ENCODE measurements at regions not wholly inside any gene's neighbourhood (a gene's known extent, or its start where the extent isn't known, plus 50 kb on each side); places are given as distances from the start of the nearest gene placed in this dataset.
A peak's percentile ranks its signal among the peaks of the same experiment; 100 is the strongest.

GRCh38 chr2:13480057-13480456 lies 763.3 kb downstream of the TRIB2 start (continued):
- TF ChIP-seq, protein P1, sequence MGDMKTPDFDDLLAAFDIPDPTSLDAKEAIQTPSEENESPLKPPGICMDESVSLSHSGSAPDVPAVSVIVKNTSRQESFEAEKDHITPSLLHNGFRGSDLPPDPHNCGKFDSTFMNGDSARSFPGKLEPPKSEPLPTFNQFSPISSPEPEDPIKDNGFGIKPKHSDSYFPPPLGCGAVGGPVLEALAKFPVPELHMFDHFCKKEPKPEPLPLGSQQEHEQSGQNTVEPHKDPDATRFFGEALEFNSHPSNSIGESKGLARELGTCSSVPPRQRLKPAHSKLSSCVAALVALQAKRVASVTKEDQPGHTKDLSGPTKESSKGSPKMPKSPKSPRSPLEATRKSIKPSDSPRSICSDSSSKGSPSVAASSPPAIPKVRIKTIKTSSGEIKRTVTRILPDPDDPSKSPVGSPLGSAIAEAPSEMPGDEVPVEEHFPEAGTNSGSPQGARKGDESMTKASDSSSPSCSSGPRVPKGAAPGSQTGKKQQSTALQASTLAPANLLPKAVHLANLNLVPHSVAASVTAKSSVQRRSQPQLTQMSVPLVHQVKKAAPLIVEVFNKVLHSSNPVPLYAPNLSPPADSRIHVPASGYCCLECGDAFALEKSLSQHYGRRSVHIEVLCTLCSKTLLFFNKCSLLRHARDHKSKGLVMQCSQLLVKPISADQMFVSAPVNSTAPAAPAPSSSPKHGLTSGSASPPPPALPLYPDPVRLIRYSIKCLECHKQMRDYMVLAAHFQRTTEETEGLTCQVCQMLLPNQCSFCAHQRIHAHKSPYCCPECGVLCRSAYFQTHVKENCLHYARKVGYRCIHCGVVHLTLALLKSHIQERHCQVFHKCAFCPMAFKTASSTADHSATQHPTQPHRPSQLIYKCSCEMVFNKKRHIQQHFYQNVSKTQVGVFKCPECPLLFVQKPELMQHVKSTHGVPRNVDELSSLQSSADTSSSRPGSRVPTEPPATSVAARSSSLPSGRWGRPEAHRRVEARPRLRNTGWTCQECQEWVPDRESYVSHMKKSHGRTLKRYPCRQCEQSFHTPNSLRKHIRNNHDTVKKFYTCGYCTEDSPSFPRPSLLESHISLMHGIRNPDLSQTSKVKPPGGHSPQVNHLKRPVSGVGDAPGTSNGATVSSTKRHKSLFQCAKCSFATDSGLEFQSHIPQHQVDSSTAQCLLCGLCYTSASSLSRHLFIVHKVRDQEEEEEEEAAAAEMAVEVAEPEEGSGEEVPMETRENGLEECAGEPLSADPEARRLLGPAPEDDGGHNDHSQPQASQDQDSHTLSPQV (IDR thresholded peaks at IDR 0.05): no peak
- no peak for TF ChIP-seq BACH1 (IDR thresholded peaks at IDR 0.05; ENCODE audit: borderline replicate concordance)
- no peak for TF ChIP-seq BMI1 (IDR thresholded peaks at IDR 0.05; ENCODE audit: borderline replicate concordance)
- TF ChIP-seq NFIC (IDR thresholded peaks at IDR 0.05; ENCODE audit: low read depth, low read length): peak; percentile 61; the same call in 1 of the 2 replicates
- no peak for TF ChIP-seq SP1 (IDR thresholded peaks at IDR 0.05; ENCODE audit: low read depth, low read length)
- no peak for TF ChIP-seq FOXK2 (IDR thresholded peaks at IDR 0.05)
- peak; percentile 47; the same call in 1 of the 2 replicates for TF ChIP-seq DPF2 (IDR thresholded peaks at IDR 0.05)
- no peak for TF ChIP-seq ZNF384 (IDR thresholded peaks at IDR 0.05; ENCODE audit: borderline replicate concordance, low read depth, low read length)
- TF ChIP-seq HDGF (IDR thresholded peaks at IDR 0.05): no peak
- TF ChIP-seq RFX5 (IDR thresholded peaks at IDR 0.05; ENCODE audit: low read depth, low read length): no peak

DNA sequence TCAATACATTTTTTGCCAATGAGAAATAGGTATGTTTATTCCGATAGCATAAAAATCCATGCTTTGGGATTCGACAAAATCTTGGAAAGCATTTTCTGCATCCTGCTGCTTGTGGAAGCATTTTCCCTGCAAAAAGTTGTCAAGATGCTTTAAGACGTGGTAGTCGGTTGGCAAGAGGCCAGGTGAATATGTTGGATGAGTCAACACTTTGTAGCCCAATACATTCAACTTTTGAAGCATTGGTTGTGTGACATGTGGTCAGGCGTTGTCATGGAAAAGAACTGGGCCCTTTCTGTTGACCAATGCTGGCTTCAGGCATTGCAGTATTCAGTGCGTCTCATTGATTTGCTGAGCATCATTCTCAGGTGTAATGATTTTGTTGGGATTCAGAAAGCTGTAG lies 764.5 kb downstream of the TRIB2 start:
- Histone ChIP-seq H3K27me3 (replicated peaks in 1 of 2; ENCODE audit: control insufficient read depth in 2 of 2, insufficient read depth in 2 of 2, low read length in 1 of 2) (no peaks in the 10 kb centered on the region), H3K9me3 (replicated peaks; ENCODE audit: control insufficient read depth, insufficient read depth, low read length) (no peaks in the 10 kb centered on the region; the same call in 2 of the 3 replicates), H3K79me2 (ENCODE audit: control insufficient read depth, insufficient read depth, low read length) (no peaks in the 10 kb centered on the region), H2AFZ (ENCODE audit: control insufficient read depth, low read depth, low read length) (no peak overlapping the region), H3K9ac (ENCODE audit: control insufficient read depth, insufficient read depth, low read length) (no peak overlapping the region), H3K36me3 (ENCODE audit: control insufficient read depth in 2 of 2, insufficient read depth in 2 of 2, low read length in 1 of 2) (no peaks in the 10 kb centered on the region), H3K4me1 (ENCODE audit: control insufficient read depth, insufficient read depth, low read length) (peaks cover 3% of the 10 kb centered on the region; the same call in 1 of the 2 replicates), H4K20me1 (ENCODE audit: control insufficient read depth, insufficient read depth) (no peaks in the 10 kb centered on the region), H3K4me2 (ENCODE audit: control insufficient read depth, insufficient read depth) (no peak overlapping the region), H3K27ac (ENCODE audit: control insufficient read depth, insufficient read depth) (no peak overlapping the region), H3K4me3 (no peak overlapping the region)
- DNase-seq (ENCODE audit: low read depth, low spot score): no peak
- POLR2A ChIA-PET: no interaction called here
- RAD21 ChIA-PET (ENCODE audit: unreplicated experiment): no interaction called here
- SMC1A ChIA-PET (ENCODE audit: uncharacterized antibody, unreplicated experiment): interaction anchor here (1.3 kb wide), 1 partner anchor 37 kb away, joined by 4 read pairs; no protein-coding TSS in a partner anchor
- 46% methylated on average over 6 of the region's 6 CpGs for WGBS (ENCODE audit: insufficient coverage, insufficient replicate concordance, low lambda C conversion rate, missing lambda C conversion rate)
- TF ChIP-seq, protein P2, sequence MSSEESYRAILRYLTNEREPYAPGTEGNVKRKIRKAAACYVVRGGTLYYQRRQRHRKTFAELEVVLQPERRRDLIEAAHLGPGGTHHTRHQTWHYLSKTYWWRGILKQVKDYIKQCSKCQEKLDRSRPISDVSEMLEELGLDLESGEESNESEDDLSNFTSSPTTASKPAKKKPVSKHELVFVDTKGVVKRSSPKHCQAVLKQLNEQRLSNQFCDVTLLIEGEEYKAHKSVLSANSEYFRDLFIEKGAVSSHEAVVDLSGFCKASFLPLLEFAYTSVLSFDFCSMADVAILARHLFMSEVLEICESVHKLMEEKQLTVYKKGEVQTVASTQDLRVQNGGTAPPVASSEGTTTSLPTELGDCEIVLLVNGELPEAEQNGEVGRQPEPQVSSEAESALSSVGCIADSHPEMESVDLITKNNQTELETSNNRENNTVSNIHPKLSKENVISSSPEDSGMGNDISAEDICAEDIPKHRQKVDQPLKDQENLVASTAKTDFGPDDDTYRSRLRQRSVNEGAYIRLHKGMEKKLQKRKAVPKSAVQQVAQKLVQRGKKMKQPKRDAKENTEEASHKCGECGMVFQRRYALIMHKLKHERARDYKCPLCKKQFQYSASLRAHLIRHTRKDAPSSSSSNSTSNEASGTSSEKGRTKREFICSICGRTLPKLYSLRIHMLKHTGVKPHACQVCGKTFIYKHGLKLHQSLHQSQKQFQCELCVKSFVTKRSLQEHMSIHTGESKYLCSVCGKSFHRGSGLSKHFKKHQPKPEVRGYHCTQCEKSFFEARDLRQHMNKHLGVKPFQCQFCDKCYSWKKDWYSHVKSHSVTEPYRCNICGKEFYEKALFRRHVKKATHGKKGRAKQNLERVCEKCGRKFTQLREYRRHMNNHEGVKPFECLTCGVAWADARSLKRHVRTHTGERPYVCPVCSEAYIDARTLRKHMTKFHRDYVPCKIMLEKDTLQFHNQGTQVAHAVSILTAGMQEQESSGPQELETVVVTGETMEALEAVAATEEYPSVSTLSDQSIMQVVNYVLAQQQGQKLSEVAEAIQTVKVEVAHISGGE (CRISPR knock-in tag; IDR thresholded peaks at IDR 0.05): no peak
- TF ChIP-seq STAT3 (IDR thresholded peaks at IDR 0.05; ENCODE audit: low read depth, low read length): no peak
- TF ChIP-seq SP1 (IDR thresholded peaks at IDR 0.05; ENCODE audit: low read depth, low read length): no peak
- BruUV-seq (replicated peaks): no TSS peak
- intact Hi-C loops (cut with micrococcal nuclease; ENCODE audit: unreplicated experiment) (no loop called here), in situ Hi-C loops (cut with MboI) (no loop called here)
- no peak for ATAC-seq
- CTCF ChIA-PET: no interaction called here
- no peak for FAIRE-seq
